ENCODE measurements at regions not wholly inside any gene's neighbourhood (a gene's known extent, or its start where the extent isn't known, plus 50 kb on each side); places are given as distances from the start of the nearest gene placed in this dataset.
"Not testable (repeated sequence)": the region's sequence is repeated elsewhere in the genome, so short reads cannot be mapped to it uniquely, and the experiment has no call there.

DNA sequence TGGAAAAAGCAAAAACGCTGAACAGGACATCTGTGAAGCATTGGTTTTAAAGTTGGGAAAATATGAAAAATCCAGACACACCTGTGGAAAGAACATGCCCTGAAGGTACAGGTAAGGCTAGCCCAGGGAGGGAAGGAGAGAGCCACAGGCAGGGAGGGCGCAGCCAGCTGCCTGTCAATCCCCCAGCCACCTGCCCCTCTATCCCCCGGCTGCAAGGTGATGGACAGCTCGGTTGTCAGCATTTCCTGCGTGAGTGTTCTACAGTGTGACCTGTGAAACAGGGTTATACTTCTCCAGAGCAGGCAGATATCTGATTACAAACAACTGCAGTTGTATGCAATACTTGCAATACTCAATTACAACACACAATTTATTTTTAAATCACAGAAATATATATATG lies 358.1 kb downstream of the SMOC2 start:
- no peak for DNase-seq

DNA sequence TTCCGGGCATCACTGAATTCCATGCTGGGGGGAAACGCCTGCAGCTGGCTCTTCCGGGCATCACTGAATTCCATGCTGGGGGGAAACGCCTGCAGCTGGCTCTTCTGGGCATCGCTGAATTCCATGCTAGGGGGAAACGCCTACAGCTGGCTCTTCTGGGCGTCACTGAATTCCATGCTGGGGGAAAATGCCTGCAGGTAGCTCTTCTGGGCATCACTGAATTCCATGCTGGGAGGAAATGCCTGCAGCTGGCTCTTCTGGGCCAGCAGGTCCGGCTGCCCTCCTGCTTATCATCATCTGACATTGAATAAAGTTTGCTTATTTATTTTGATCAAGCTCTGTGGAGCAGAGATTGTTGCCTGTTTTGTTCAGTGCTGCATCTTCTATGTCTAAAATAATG lies 355.1 kb downstream of the SMOC2 start:
- DNase-seq = no peak

- DNase-seq = not testable (repeated sequence)
Measured at GRCh38 chr6:168795611-168796010, 354.6 kb downstream of the SMOC2 start.

DNA sequence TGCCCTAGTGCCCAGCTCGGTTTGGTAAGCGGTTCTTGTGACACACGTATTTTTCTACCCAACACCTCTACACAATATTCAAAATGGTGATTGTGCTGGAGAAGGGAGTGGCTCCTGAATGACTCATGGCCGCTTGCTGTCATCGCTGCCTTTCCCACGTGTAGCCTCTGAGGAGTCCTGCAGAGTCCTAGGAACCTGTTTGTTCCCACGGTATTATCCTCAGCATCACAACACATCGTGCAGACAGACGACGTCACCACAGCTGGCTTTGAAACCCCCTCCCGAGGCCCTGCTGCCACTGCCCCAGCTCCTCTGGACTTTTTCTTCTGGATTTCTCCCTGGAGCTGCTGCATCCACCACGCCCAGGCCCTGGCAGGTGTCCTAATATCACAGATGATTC lies 353.5 kb downstream of the SMOC2 start:
- no peak for DNase-seq

GRCh38 chr6:168793649-168794048 lies 352.7 kb downstream of the SMOC2 start:
- no peak for DNase-seq

DNA sequence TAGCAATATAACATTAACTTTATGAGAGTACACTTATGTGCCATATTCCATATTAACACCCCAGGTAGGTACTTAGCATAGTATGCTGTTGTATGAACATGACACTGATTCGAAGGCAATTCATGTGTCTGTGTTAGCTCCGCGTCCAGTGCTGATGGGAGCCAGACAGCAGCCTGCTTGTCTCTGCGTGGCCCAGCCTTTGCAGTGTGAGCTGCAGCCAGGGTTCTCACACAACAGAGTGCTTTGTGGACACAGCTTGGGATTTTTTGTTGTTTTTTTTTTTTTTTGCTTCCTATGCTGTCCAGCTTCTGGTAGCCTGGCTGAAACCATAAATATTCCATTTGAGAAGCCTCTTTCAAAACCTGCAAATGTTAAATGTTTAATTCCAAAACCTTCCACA lies 350.9 kb downstream of the SMOC2 start:
- no peak for DNase-seq

- no peak for DNase-seq
Measured at GRCh38 chr6:168789699-168790098, 348.7 kb downstream of the SMOC2 start.

- DNase-seq = no peak
Measured at GRCh38 chr6:168785720-168786511, 344.9 kb downstream of the SMOC2 start.

GRCh38 chr6:168784426-168784825 lies 343.4 kb downstream of the SMOC2 start:
- no peak for DNase-seq

GRCh38 chr6:168783720-168784119 lies 342.7 kb downstream of the SMOC2 start:
- no peak for DNase-seq

- DNase-seq = no peak
Measured at GRCh38 chr6:168782187-168782751, 341.3 kb downstream of the SMOC2 start.

GRCh38 chr6:168778201-168778600 lies 337.2 kb downstream of the SMOC2 start:
- DNase-seq = no peak

GRCh38 chr6:168774381-168774780 lies 333.4 kb downstream of the SMOC2 start:
- DNase-seq = no peak

GRCh38 chr6:168773788-168774187 lies 332.8 kb downstream of the SMOC2 start:
- no peak for DNase-seq

DNA sequence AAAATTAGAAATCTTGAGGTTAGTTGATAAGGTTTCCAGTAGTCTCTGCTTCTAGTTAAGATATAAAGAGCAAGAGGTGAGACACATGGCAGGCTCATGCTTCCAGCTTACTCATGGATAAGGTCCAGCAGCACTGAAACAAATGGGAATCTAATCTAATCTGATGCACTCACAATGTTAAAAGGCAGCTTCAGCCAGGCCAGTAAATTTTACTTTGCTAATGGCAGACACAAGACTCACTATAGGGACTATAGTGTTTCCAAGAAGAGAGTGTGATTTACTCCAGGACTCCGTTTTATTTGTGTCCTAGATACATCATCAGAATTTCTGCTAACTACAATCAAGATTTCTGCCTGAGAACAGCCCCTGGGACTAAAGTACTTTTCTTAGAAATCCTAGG lies 324.8 kb downstream of the SMOC2 start:
- DNase-seq = no peak

GRCh38 chr6:168756009-168756634 lies 315.1 kb downstream of the SMOC2 start:
- DNase-seq = no peak

DNA sequence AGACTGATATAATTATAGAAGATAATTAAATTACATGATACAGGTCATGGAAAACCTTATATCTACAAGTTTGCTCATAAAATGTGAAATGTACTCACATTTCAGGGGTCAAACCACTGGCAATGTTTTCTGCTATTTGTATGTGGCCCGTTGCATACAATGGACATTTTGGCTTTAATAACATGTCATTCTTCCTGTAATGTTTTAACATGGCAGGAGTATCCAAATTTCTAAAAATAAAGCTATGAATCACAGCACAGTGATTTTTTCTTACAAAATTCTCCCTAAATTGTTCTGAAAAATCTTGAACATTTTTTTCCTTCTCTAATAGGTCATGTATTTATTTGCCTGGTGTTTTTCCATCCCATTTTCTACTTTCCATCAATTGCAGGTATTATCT lies 305.7 kb downstream of the SMOC2 start:
- no peak for DNase-seq

DNA sequence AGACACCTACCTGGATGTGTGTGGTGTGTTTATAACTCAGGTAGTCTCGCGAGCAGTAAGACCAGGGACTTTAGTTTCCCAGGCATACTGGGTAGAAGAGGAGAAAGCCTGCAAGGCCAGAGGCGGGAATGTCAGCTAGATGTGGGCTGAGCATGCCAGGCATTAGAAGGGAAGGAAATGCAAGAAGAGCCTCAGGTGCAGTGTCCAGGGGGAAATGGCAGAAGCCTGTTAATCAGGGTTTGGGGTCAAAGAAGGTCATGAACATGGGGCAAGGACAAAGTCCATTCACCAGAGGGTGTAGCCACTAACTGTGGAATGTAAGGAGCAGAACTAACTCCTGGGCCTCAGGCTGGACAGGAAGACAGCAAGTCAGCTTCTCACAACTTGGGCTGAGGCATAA lies 305.0 kb downstream of the SMOC2 start:
- DNase-seq = no peak

DNA sequence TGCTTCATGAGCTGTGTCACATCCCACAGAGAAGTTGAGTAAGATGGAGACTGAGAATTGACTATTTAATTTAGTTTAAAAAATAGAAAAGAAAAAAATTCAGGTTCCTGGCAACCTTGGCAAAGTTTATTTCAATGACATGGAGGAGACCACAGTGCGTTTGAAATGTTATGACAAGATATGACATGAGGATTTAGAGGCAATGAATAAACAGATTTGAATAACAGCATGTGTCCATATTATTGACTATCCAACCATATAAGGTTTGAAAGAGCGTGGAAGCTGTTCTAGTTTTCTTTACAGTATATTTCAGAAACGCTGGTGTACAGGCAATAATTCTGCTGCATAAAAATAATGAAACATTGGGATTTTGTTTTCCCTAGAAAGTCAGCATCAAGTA lies 303.9 kb downstream of the SMOC2 start:
- no peak for DNase-seq

GRCh38 chr6:168741942-168742782 lies 301.2 kb downstream of the SMOC2 start:
- DNase-seq = no peak

GRCh38 chr6:168741305-168741704 lies 300.3 kb downstream of the SMOC2 start:
- no peak for DNase-seq

DNA sequence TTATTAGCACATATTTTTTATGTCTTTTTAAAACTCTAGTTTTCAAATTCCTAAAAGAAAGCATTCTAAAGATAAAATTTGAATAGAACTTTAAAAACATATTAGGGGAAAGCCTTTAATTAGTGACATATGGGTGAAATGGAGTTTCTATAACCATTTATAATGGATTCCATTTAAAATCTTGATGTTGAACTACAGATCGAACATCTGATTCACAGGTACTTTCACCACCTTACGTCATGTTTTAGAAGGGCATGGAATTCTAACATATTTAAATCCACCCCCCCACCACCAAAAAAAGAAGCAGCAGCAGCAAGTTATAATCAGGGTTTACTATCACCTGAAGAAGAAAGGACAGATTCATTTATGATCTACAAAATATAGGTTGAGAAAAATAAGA lies 298.4 kb downstream of the SMOC2 start:
- no peak for DNase-seq

- no peak for DNase-seq
Measured at GRCh38 chr6:168737481-168737880, 296.5 kb downstream of the SMOC2 start.

Data from CD4-positive, alpha-beta T cell treated with Interleukin-15 for 1 hour (primary cell).